ENCODE measurements at regions not wholly inside any gene's neighbourhood (a gene's known extent, or its start where the extent isn't known, plus 50 kb on each side); places are given as distances from the start of the nearest gene placed in this dataset.
A peak's percentile ranks its signal among the peaks of the same experiment; 100 is the strongest.

DNA sequence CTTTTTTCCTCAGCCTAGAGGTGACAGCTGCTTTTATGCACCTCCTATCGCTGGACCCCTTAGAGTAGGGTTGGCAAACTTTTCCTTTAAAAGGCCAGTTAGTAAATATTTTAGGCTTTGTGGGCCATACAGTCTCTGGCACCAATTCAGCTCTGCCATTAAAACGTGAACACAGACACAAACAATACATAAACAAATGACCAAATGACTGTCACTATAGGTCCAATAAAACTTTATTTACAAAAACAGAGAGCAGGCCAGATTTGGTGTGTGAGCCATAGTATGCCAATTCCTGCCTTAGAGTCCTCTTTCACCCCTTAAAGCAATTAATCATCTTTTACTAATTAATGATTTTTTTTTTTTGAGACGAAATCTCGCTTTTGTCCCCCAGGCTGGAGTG lies 61.1 kb upstream of the RPS13 start:
- H3K4me3 ChIP-seq: no peak overlapping the region
- TF ChIP-seq CTCF (IDR thresholded peaks at IDR 0.05): no peak
- TF ChIP-seq POLR2A (IDR thresholded peaks at IDR 0.05): no peak
- no peaks in the 10 kb centered on the region for H3K4me1 ChIP-seq
- no peaks in the 10 kb centered on the region for H3K9me3 ChIP-seq
- ATAC-seq (no peak), DNase-seq (no peak)
- 98% methylated on average over 4 of the region's 4 CpGs for WGBS (ENCODE audit: insufficient coverage, low coverage, low lambda C conversion rate, missing lambda C conversion rate)
- intact Hi-C loops (cut with DNase I): no loop called here
- H3K36me3 ChIP-seq: peaks cover 0 to 27% (median 5%) of the 10 kb centered on the region in 4 donors
- H3K27ac ChIP-seq: no peak overlapping the region
- H3K27me3 ChIP-seq: no peaks in the 10 kb centered on the region

DNA sequence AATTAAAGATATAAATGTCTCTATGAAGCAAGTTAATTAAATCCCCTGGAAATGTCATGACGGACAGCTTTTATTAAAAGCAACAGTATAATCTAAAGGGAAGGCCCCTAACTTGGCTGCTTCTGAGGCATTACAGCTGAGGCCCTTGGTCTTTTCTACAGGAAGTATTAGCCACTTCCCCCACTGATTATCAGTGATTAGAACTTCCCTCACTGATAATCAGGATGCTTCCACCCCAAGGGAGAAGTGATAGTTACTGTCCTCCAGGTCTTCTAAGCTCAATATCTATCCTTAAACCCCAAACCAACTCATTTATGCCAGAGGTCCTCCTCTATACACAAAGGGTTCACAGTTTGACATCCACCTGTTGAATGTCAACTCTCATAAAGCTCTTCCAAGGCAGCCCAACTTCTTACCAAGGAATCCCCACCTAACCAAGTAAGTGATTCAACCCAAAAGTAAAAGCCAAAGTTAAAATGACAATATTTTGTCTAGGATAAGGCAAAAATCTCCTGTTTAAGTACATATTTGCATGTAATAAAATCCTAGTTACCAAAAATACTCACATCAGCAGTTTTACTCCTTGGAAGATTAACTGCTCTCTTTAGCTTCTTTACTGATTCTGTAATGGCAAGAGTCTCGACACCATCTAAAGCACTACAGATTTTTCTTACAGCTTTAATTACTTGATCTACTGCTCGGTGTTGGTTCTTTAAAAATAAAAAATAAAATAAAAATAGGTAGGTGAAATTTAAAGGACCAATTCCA lies 58.6 kb upstream of the RPS13 start:
- no peaks in the 10 kb centered on the region for H3K9me3 ChIP-seq
- TF ChIP-seq POLR2A (IDR thresholded peaks at IDR 0.05) (no peak), CTCF (IDR thresholded peaks at IDR 0.05) (no peak)
- intact Hi-C loops (cut with DNase I): no loop called here
- no peaks in the 10 kb centered on the region for H3K4me1 ChIP-seq
- ATAC-seq (peak in 1 of 4 donors; percentile 36), DNase-seq (no peak)
- H3K36me3 ChIP-seq: peaks cover 0 to 25% (median 1%) of the 10 kb centered on the region in 4 donors
- no peaks in the 10 kb centered on the region for H3K27me3 ChIP-seq
- H3K27ac ChIP-seq: no peak overlapping the region
- no peak overlapping the region for H3K4me3 ChIP-seq
- 94% methylated on average over 3 of the region's 3 CpGs for WGBS (ENCODE audit: insufficient coverage, low coverage, low lambda C conversion rate, missing lambda C conversion rate)

- ATAC-seq (no peak), DNase-seq (no peak)
- Histone ChIP-seq H3K36me3 (peaks cover 0 to 44% (median 5%) of the 10 kb centered on the region in 4 donors), H3K27me3 (no peaks in the 10 kb centered on the region), H3K9me3 (no peaks in the 10 kb centered on the region), H3K4me3 (no peak overlapping the region), H3K4me1 (no peaks in the 10 kb centered on the region), H3K27ac (no peak overlapping the region)
- intact Hi-C loops (cut with DNase I): no loop called here
- TF ChIP-seq POLR2A (IDR thresholded peaks at IDR 0.05) (no peak), CTCF (IDR thresholded peaks at IDR 0.05) (no peak)
Observed at GRCh38 chr11:17132654-17133053, 55.2 kb upstream of the RPS13 start.

DNA sequence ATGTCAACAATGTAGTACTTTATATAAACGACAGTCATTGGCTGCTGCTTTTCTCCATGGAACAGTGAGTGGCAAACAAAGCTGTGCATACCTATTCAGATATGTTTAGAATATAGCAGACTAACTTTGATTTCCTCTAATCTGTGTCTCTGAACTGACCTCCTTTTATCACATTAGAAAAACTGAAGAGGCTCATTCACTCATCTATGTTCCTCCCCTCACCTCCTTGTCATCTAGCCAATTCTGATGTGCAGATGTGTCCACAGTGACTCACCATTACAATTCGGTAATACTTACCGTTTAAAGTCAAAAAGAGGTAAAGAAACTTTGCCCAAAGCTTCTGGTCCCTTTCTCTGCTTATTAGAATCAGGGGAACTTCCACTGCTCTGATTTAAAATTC lies 51.5 kb upstream of the RPS13 start:
- Histone ChIP-seq H3K9me3 (no peaks in the 10 kb centered on the region), H3K27me3 (no peaks in the 10 kb centered on the region), H3K27ac (no peak overlapping the region), H3K4me1 (no peaks in the 10 kb centered on the region), H3K4me3 (no peak overlapping the region), H3K36me3 (peaks cover 0 to 34% (median 5%) of the 10 kb centered on the region in 4 donors)
- no peak for ATAC-seq
- 86% methylated on average over 3 of the region's 3 CpGs for WGBS (ENCODE audit: insufficient coverage, low coverage, low lambda C conversion rate, missing lambda C conversion rate)
- no peak for DNase-seq
- TF ChIP-seq CTCF (IDR thresholded peaks at IDR 0.05): no peak
- TF ChIP-seq POLR2A (IDR thresholded peaks at IDR 0.05): no peak
- intact Hi-C loops (cut with DNase I): no loop called here

Small RNA genes in the stretch of these regions (small RNA-seq; reads per million reads assigned to genes)
- 0 reads per million in 2 experiments for gene AC126389.1
